ENCODE measurements at regions not wholly inside any gene's neighbourhood (a gene's known extent, or its start where the extent isn't known, plus 50 kb on each side); places are given as distances from the start of the nearest gene placed in this dataset.
A peak's percentile ranks its signal among the peaks of the same experiment; 100 is the strongest.

DNA sequence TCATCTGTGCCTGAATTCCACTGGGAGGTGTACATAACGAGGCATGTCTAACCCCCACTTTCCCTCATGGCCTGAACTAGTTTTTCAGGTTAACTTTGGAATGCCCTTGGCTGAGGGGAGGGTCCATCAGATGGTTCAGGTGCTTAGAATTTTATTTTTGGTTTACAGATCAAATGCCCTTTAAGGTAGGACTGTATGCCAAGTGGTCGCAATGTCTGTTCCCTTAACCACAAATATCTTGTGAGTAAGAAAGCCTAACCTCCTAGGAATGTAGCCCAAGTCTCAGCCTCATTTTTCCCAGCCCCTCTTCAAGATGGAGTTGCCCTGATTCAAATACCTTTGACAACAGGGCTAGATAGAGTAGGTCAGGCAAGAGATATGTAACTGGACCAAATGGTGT is 78.4 kb downstream of the RNASET2 start:
- Histone ChIP-seq H3K36me3 (ENCODE audit: insufficient read depth, low read length) (no peaks in the 10 kb centered on the region), H3K4me1 (ENCODE audit: control insufficient read depth, insufficient read depth, low read length) (no peaks in the 10 kb centered on the region), H3K4me3 (ENCODE audit: low read length) (no peak overlapping the region), H3K4me2 (ENCODE audit: low read length) (no peak overlapping the region), H3K9ac (ENCODE audit: low read depth, low read length) (no peak overlapping the region), H3K9me3 (replicated peaks; ENCODE audit: low read length) (no peaks in the 10 kb centered on the region), H3K27me3 (ENCODE audit: control insufficient read depth, insufficient read depth, low read length) (peaks cover 3% of the 10 kb centered on the region)

- Histone ChIP-seq H3K27me3 (ENCODE audit: control insufficient read depth, insufficient read depth, low read length) (peaks cover 3% of the 10 kb centered on the region), H3K9ac (ENCODE audit: low read depth, low read length) (no peak overlapping the region), H3K9me3 (replicated peaks; ENCODE audit: low read length) (no peaks in the 10 kb centered on the region), H3K36me3 (ENCODE audit: insufficient read depth, low read length) (no peaks in the 10 kb centered on the region), H3K4me3 (ENCODE audit: low read length) (no peak overlapping the region), H3K4me1 (ENCODE audit: control insufficient read depth, insufficient read depth, low read length) (no peaks in the 10 kb centered on the region), H3K4me2 (ENCODE audit: low read length) (no peak overlapping the region)
These were observed 79.0 kb downstream of the RNASET2 start for GRCh38 chr6:166877349-166877748.

DNA sequence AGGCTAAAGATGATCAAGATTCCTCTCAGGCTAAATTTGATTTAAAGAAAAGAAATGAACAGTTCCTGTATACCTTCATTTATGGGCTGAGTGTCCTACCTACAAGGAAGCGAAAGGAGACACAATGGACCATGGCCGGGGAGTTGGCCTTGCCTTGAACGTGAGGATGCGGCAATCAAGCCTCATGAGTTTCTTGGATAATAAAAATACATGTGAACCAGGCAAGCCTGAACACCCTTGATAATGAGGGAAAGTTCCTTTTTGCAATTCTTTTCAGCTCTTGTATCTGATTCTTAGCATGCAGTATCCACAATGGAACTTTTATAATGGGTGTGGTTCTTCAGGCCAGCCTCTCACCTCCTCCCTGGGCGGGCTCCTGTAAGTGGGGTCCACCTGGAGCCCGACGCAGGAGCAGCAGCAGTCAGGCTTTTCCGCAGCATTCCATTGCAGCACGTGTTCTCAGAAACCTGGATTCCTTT is 83.8 kb downstream of the RNASET2 start:
- Histone ChIP-seq H3K9ac (ENCODE audit: low read depth, low read length) (no peak overlapping the region), H3K4me3 (ENCODE audit: low read length) (no peak overlapping the region)

GRCh38 chr6:166870602-166871208 is 85.6 kb downstream of the RNASET2 start:
- no peak overlapping the region for H3K4me3 ChIP-seq (ENCODE audit: low read length)
- H3K36me3 ChIP-seq (ENCODE audit: insufficient read depth, low read length), result no peaks in the 10 kb centered on the region
- no peaks in the 10 kb centered on the region for H3K4me1 ChIP-seq (ENCODE audit: control insufficient read depth, insufficient read depth, low read length)
- H3K27me3 ChIP-seq (ENCODE audit: control insufficient read depth, insufficient read depth, low read length), result peaks cover 16% of the 10 kb centered on the region
- no peak overlapping the region for H3K4me2 ChIP-seq (ENCODE audit: low read length)
- H3K9me3 ChIP-seq (replicated peaks; ENCODE audit: low read length), result no peaks in the 10 kb centered on the region
- no peak overlapping the region for H3K9ac ChIP-seq (ENCODE audit: low read depth, low read length)

More for the DNA sequence above, 83.8 kb downstream of the RNASET2 start:
- Histone ChIP-seq H3K9me3 (replicated peaks; ENCODE audit: low read length) (no peaks in the 10 kb centered on the region), H3K27me3 (ENCODE audit: control insufficient read depth, insufficient read depth, low read length) (peaks cover 12% of the 10 kb centered on the region), H3K4me2 (ENCODE audit: low read length) (no peak overlapping the region), H3K4me1 (ENCODE audit: control insufficient read depth, insufficient read depth, low read length) (no peaks in the 10 kb centered on the region), H3K36me3 (ENCODE audit: insufficient read depth, low read length) (no peaks in the 10 kb centered on the region)

DNA sequence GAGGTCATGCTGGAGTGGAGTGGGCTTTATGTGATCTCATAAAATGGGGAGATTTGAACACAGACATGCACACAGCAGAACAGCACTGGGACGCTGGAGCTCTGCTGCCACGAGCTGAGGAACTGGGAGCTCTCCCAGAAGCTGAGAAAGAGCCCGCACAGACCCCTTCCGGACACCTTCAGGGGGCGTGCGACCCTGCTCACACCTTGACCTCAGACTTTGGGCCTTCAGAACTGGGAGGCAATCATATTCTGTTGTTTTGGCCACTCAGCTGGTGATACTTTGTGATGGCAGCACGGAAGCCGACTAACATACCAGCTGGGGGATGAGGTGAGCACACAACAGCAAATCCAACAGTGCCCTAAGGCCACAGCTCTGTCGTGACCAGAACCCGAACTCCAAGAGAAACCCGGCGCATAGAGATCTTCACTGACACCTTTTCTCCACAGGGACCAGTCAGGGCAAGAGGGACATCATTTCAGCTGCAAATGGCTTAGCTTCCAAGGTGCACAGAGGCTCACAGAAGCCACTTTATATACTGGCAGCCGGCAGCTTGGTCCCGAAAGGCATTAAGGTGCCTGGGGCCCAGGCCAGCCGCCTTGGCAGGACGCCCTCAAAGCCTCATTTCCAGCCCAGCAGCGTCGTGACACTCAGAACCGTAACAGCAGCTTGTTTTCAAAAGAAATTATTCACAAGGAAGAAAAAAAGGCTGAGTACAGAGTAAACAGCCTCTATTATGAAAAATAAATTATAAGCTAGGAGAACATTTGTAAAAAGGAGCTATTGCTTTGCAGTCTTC is 89.3 kb downstream of the RNASET2 start:
- Histone ChIP-seq H3K4me3 (ENCODE audit: low read length) (no peak overlapping the region), H3K36me3 (ENCODE audit: insufficient read depth, low read length) (no peaks in the 10 kb centered on the region), H3K9ac (ENCODE audit: low read depth, low read length) (no peak overlapping the region), H3K4me2 (ENCODE audit: low read length) (no peak overlapping the region), H3K4me1 (ENCODE audit: control insufficient read depth, insufficient read depth, low read length) (peaks cover 8% of the 10 kb centered on the region), H3K9me3 (replicated peaks; ENCODE audit: low read length) (no peaks in the 10 kb centered on the region), H3K27me3 (ENCODE audit: control insufficient read depth, insufficient read depth, low read length) (peaks cover 39% of the 10 kb centered on the region)

GRCh38 chr6:166864333-166864732 is 92.0 kb downstream of the RNASET2 start:
- Histone ChIP-seq H3K9me3 (replicated peaks; ENCODE audit: low read length) (no peaks in the 10 kb centered on the region), H3K4me3 (ENCODE audit: low read length) (no peak overlapping the region), H3K4me2 (ENCODE audit: low read length) (no peak overlapping the region), H3K36me3 (ENCODE audit: insufficient read depth, low read length) (no peaks in the 10 kb centered on the region), H3K4me1 (ENCODE audit: control insufficient read depth, insufficient read depth, low read length) (peaks cover 11% of the 10 kb centered on the region), H3K27me3 (ENCODE audit: control insufficient read depth, insufficient read depth, low read length) (peaks cover 58% of the 10 kb centered on the region), H3K9ac (ENCODE audit: low read depth, low read length) (no peak overlapping the region)

DNA sequence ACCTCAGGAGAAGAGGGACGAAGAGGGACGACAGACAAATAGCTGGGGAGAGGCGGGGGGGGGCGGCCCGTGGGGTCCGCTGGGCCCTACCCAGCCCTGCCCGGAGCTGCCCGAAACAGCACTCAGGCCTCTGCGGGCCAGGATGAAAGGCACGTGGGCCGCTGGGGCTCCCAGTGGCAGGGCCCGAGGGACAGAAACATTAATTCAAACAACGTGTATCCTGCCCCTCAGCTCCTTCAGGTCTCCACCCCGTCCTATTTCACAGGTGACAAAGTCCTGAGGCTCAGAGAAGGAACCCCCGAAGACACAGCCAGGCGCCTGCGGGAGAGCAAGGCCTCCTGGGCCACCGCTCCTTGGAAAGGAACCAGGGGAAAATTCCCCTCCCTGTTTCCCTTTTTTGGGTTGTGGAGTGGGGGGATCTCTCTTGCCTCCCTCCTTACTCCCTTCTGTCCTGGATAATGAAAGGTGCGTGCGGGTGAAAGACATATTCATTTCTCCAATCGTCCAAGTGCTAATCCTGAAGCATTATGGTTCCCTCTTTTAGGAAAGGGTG is 93.3 kb downstream of the RNASET2 start:
- Histone ChIP-seq H3K4me2 (ENCODE audit: low read length) (peak overlapping the region; percentile 89), H3K4me3 (ENCODE audit: low read length) (peak overlapping the region; percentile 63), H3K9ac (ENCODE audit: low read depth, low read length) (no peak overlapping the region), H3K4me1 (ENCODE audit: control insufficient read depth, insufficient read depth, low read length) (peaks cover 11% of the 10 kb centered on the region), H3K36me3 (ENCODE audit: insufficient read depth, low read length) (no peaks in the 10 kb centered on the region), H3K9me3 (replicated peaks; ENCODE audit: low read length) (no peaks in the 10 kb centered on the region), H3K27me3 (ENCODE audit: control insufficient read depth, insufficient read depth, low read length) (peaks cover 62% of the 10 kb centered on the region)

- H3K4me1 ChIP-seq (ENCODE audit: control insufficient read depth, insufficient read depth, low read length), result peaks cover 11% of the 10 kb centered on the region
- no peaks in the 10 kb centered on the region for H3K36me3 ChIP-seq (ENCODE audit: insufficient read depth, low read length)
- H3K9ac ChIP-seq (ENCODE audit: low read depth, low read length), result no peak overlapping the region
- H3K9me3 ChIP-seq (replicated peaks; ENCODE audit: low read length), result no peaks in the 10 kb centered on the region
- peaks cover 62% of the 10 kb centered on the region for H3K27me3 ChIP-seq (ENCODE audit: control insufficient read depth, insufficient read depth, low read length)
- peak overlapping the region; percentile 63 for H3K4me3 ChIP-seq (ENCODE audit: low read length)
- H3K4me2 ChIP-seq (ENCODE audit: low read length), result peak overlapping the region; percentile 89
These were observed 93.9 kb downstream of the RNASET2 start for GRCh38 chr6:166862287-166862977.

DNA sequence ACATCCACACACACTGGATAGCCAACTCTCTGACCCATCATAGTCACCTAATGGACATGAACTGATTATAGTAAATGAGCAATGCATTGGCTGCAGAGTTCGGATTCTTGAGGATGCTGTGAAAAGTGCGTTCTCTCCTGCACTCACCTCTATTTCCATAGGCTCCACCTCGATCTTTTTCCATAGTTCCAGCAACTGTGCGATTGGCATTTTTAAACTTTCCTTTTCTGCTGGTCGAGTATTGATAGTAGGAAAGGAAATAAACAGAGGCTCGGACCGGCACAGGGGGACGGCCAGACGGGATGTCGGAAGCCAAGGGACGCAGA is 94.4 kb downstream of the RNASET2 start:
- H3K9me3 ChIP-seq (replicated peaks; ENCODE audit: low read length), result no peaks in the 10 kb centered on the region
- peak overlapping the region; percentile 89 for H3K4me2 ChIP-seq (ENCODE audit: low read length)
- no peak overlapping the region for H3K9ac ChIP-seq (ENCODE audit: low read depth, low read length)
- H3K36me3 ChIP-seq (ENCODE audit: insufficient read depth, low read length), result no peaks in the 10 kb centered on the region
- peaks cover 62% of the 10 kb centered on the region for H3K27me3 ChIP-seq (ENCODE audit: control insufficient read depth, insufficient read depth, low read length)
- H3K4me1 ChIP-seq (ENCODE audit: control insufficient read depth, insufficient read depth, low read length), result peaks cover 11% of the 10 kb centered on the region
- peak overlapping the region; percentile 63 for H3K4me3 ChIP-seq (ENCODE audit: low read length)

- no peak overlapping the region for H3K4me3 ChIP-seq (ENCODE audit: low read length)
- no peaks in the 10 kb centered on the region for H3K36me3 ChIP-seq (ENCODE audit: insufficient read depth, low read length)
- H3K27me3 ChIP-seq (ENCODE audit: control insufficient read depth, insufficient read depth, low read length), result peaks cover 62% of the 10 kb centered on the region
- peaks cover 11% of the 10 kb centered on the region for H3K4me1 ChIP-seq (ENCODE audit: control insufficient read depth, insufficient read depth, low read length)
- no peak overlapping the region for H3K4me2 ChIP-seq (ENCODE audit: low read length)
- H3K9me3 ChIP-seq (replicated peaks; ENCODE audit: low read length), result no peaks in the 10 kb centered on the region
- no peak overlapping the region for H3K9ac ChIP-seq (ENCODE audit: low read depth, low read length)
These were observed 95.0 kb downstream of the RNASET2 start for GRCh38 chr6:166861304-166861703.

- Histone ChIP-seq H3K9ac (ENCODE audit: low read depth, low read length) (no peak overlapping the region), H3K4me1 (ENCODE audit: control insufficient read depth, insufficient read depth, low read length) (peaks cover 11% of the 10 kb centered on the region), H3K9me3 (replicated peaks; ENCODE audit: low read length) (no peaks in the 10 kb centered on the region), H3K27me3 (ENCODE audit: control insufficient read depth, insufficient read depth, low read length) (peaks cover 58% of the 10 kb centered on the region), H3K36me3 (ENCODE audit: insufficient read depth, low read length) (no peaks in the 10 kb centered on the region), H3K4me2 (ENCODE audit: low read length) (no peak overlapping the region), H3K4me3 (ENCODE audit: low read length) (no peak overlapping the region)
These were observed 96.0 kb downstream of the RNASET2 start for GRCh38 chr6:166860392-166860791.
